ENCODE measurements at regions not wholly inside any gene's neighbourhood (a gene's known extent, or its start where the extent isn't known, plus 50 kb on each side); places are given as distances from the start of the nearest gene placed in this dataset.
"Not testable (repeated sequence)": the region's sequence is repeated elsewhere in the genome, so short reads cannot be mapped to it uniquely, and the experiment has no call there.

DNA sequence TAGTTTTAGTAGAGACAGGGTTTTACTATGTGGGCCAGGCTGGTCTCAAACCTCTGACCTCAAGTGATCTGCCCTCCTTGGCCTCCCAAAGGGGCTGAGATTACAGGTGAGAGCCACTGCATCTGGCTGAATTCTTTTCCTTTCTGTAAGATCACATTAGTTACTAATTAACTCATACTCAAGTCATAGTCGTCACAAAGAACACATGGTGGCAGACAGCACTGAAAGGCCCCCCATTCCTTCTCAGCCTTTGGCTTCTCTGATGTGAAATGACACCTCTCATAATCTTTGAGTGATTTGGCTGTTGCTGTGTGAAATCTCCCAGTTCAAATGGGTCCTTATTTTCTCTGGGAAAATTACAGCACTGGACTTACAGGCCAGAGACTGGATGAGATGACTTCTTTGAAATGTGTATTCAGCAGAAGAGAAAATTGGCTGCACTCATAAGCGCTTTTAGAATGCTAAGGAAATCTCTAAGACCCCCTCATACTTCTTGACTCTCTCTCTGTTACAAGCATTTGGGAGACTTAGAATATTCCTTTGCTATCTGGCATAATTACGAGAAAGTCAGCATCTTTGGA is 764.8 kb downstream of the RNF144A start:
- no peak for DNase-seq (ENCODE audit: low spot score)

GRCh38 chr2:7683196-7683595 is 766.0 kb downstream of the RNF144A start:
- no peak for DNase-seq (ENCODE audit: low spot score)

- no peak for DNase-seq (ENCODE audit: low spot score)
Measured at GRCh38 chr2:7683708-7684107, 766.5 kb downstream of the RNF144A start.

GRCh38 chr2:7685342-7686015 is 768.3 kb downstream of the RNF144A start:
- DNase-seq (ENCODE audit: low spot score): no peak

GRCh38 chr2:7686016-7686385 is 768.8 kb downstream of the RNF144A start:
- no peak for DNase-seq (ENCODE audit: low spot score)

- no peak for DNase-seq (ENCODE audit: low spot score)
Measured at GRCh38 chr2:7691961-7692656, 774.9 kb downstream of the RNF144A start.

DNA sequence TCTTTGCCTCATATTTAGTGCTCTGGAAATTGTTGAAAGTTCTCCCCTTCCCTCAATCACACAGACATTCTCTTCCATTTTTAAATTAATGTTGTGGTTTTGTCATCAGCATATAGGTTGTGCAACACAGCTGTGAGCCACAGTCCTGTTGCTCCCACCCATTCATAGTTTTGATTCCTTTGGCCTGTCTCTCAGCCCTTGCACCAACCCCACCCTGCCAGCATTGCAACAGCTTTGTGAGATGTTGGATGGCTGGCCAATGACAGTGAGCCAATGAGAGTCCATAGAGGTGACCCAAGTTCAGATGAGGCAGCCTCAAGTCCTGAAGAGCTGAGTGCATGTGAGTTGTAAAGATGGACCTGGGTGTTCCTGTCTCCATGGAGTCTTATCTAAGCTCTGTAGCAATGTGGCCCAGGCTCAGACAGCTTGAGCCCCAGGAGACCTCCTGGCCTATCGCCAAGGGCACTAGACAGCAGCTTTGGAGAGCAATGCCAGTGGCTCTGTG is 775.5 kb downstream of the RNF144A start:
- DNase-seq (ENCODE audit: low spot score): no peak

DNA sequence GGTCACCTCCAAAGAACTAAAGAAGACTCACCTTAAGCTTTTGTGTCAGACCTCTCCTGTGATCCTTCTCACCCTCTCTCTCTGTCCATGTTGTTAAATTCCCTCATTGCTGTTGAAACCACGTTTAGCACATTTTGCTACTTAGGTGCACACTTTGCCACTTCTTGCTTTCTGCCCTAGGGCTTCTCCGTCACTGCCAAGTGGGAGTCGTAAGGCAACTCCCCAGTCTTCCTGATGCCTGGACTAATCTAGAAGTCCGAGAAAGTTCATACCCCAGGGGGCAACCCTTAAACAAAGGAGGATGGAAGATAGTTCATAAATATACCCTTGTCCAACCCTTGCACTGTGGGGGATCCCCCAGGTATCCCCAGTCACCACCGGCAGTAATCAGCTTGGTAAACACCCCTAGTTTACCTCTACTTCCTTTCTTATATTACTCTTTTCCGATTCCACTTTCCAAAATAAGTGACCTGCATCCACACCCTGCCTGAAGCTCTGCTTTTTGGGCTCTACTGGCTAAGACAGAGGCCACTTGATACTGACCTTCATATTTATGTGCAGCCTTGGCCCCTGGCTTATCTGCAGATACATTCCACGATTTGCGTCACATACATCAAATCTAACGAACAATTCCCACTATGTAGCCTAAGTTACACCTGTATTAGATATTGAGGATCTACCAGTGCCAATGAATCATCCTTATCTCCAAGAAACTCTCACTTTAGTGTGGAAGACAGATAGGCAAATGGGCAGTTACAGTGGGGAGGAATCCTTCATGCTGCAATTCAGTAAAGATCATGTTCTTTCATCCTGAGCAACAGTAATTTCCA is 776.2 kb downstream of the RNF144A start:
- no peak for DNase-seq (ENCODE audit: low spot score)

GRCh38 chr2:7694076-7694985 is 777.1 kb downstream of the RNF144A start:
- DNase-seq (ENCODE audit: low spot score): no peak

- DNase-seq (ENCODE audit: low spot score): not testable (repeated sequence)
Measured at GRCh38 chr2:7696556-7696955, 779.3 kb downstream of the RNF144A start.

DNA sequence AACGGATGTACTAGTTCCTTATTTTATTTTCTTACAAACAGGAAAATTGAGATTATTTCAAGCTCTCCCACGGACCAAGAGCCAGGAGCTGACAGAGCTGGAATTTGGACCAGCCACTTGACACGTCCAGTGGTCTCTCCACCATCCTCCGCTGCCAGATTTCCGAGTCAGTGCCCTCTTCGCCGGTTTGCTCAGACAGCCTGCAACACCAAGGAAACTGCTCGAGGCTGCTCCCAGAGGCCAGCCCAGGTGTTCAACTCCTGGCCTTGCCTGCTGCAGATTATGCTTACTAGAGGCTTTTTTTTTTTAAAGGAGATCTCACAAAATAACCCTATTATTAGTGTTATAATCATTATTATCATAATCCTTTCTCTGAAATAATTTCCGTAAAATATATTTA is 779.8 kb downstream of the RNF144A start:
- DNase-seq (ENCODE audit: low spot score): no peak

- no peak for DNase-seq (ENCODE audit: low spot score)
Measured at GRCh38 chr2:7701791-7702190, 784.6 kb downstream of the RNF144A start.

DNA sequence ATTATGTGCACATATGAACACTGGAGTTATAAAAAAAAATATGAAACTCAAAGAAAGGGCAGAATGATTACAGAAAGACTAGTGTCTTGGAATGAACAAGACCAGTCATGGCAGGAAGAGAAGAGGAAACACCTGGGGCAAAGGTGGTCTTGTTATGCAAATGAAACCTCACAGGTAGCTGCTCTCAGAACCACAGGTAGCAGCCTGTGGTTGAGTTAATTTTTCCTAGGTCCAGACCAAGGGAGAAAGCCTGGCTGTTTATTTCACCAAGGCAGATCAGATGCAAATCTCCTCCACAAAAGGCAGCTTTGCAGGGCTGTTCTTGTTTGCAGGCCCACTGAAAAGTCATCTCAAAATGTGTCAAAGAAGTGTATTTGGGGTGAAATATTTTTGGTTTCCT is 785.8 kb downstream of the RNF144A start:
- DNase-seq (ENCODE audit: low spot score): no peak

GRCh38 chr2:7703543-7704144 is 786.4 kb downstream of the RNF144A start:
- no peak for DNase-seq (ENCODE audit: low spot score)

- no peak for DNase-seq (ENCODE audit: low spot score)
Measured at GRCh38 chr2:7704296-7704865, 787.2 kb downstream of the RNF144A start.

DNA sequence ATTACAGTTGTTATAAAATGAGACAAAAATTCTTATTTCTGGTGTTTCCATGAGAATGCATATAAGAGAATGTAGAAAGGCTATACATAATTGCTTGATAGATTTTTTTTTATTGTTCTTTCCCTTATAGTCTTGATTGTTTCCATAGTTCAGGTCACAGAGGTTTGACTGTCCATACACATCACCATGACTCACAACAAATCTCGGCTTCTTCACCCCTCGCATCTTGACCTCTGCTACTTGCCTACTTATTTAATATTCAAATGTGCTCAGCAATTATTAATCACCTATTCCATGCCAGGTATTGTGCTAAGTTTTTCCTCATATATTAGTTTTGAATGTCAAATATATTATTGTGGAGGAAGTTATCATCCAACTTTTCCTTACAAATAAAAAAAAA is 789.6 kb downstream of the RNF144A start:
- DNase-seq (ENCODE audit: low spot score): no peak

GRCh38 chr2:7707723-7708122 is 790.5 kb downstream of the RNF144A start:
- DNase-seq (ENCODE audit: low spot score): no peak

GRCh38 chr2:7709907-7710306 is 792.7 kb downstream of the RNF144A start:
- DNase-seq (ENCODE audit: low spot score): no peak

- DNase-seq (ENCODE audit: low spot score): no peak
Measured at GRCh38 chr2:7711167-7711566, 794.0 kb downstream of the RNF144A start.

DNA sequence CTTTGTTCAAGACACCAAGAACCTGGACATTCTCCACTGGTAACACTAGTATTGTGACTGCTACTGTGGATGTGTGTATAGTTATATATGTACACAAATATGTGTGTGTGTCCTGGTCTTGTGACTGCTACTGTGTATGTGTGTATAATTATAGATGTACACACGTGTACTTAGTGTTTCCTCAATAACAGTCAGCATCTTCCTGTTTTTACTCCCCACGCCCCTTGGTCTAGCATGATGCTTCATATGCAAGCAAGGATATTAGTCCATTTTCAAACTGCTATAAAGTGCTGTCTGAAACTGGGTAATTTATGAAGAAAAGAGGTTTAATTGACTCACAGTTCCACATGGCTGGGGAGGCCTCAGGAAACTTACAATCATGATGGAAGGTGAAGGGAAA is 802.7 kb downstream of the RNF144A start:
- no peak for DNase-seq (ENCODE audit: low spot score)

All from D341Med (cell line).